ENCODE measurements at regions not wholly inside any gene's neighbourhood (a gene's known extent, or its start where the extent isn't known, plus 50 kb on each side); places are given as distances from the start of the nearest gene placed in this dataset.

DNA sequence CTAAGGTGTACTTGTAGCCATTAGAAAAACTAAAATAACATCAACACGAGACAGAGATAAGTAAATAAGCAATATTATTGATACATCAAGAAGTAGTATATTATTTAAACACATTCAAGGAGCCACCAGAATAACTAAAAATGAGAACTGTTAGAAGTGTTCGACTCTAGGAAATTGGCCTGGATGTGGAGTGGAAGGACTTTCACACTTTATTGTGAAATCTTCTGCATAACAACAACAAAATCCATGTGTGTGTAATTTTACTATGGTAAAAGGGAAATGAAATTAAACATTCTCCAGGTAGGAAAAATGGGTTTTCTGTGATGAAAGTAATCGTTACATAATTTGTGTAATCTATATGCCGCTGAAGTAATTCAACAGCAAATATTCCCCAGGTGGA lies 96.3 kb upstream of the RNF152 start:
- TF ChIP-seq, protein P1, sequence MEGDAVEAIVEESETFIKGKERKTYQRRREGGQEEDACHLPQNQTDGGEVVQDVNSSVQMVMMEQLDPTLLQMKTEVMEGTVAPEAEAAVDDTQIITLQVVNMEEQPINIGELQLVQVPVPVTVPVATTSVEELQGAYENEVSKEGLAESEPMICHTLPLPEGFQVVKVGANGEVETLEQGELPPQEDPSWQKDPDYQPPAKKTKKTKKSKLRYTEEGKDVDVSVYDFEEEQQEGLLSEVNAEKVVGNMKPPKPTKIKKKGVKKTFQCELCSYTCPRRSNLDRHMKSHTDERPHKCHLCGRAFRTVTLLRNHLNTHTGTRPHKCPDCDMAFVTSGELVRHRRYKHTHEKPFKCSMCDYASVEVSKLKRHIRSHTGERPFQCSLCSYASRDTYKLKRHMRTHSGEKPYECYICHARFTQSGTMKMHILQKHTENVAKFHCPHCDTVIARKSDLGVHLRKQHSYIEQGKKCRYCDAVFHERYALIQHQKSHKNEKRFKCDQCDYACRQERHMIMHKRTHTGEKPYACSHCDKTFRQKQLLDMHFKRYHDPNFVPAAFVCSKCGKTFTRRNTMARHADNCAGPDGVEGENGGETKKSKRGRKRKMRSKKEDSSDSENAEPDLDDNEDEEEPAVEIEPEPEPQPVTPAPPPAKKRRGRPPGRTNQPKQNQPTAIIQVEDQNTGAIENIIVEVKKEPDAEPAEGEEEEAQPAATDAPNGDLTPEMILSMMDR (IDR thresholded peaks at IDR 0.05): no peak
- ATAC-seq (ENCODE audit: low FRiP score) (no peak), DNase-seq (ENCODE audit: low spot score) (no peak)

DNA sequence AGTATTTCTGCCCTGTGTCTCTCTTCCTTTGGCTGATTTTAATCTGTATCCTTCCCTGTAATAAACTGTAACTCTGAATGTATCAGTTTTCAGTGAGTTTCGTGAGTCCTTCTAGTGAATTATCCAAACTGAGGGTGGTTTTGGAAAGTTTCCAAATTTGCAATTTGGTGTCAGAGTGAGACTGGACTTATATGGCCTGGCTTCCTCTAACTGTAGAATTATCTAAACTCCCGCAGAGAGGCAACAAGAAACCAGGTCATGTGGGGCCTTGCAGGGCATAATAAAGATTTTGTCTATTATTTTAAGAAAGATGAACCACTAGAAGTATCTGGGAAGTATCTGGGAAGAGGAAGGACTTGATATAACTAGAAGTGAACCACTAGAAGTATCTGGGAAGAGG lies 95.3 kb upstream of the RNF152 start:
- TF ChIP-seq, protein P1 (IDR thresholded peaks at IDR 0.05): no peak
- ATAC-seq (ENCODE audit: low FRiP score): no peak
- DNase-seq (ENCODE audit: low spot score): no peak

DNA sequence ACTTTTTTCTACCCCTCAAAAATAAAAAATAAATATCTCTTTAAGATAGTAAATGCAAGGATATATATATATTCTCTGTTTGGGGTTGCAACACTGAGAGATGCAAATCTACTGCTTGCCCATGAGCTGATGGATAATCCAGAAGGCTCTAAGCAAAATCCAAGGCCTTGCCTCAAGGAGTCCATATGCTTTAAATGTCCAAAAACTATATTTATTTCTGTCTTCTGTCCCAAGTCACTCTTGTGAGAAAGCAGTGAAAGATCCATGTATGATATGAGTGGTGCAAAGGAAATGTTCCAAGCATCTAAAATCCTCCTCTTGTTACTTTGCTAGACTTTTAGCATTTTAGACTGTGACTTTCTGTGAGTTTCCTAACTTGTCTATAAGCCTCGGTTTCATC lies 92.9 kb upstream of the RNF152 start:
- ATAC-seq (ENCODE audit: low FRiP score) (no peak), DNase-seq (ENCODE audit: low spot score) (no peak)
- TF ChIP-seq, protein P1 (IDR thresholded peaks at IDR 0.05): no peak

DNA sequence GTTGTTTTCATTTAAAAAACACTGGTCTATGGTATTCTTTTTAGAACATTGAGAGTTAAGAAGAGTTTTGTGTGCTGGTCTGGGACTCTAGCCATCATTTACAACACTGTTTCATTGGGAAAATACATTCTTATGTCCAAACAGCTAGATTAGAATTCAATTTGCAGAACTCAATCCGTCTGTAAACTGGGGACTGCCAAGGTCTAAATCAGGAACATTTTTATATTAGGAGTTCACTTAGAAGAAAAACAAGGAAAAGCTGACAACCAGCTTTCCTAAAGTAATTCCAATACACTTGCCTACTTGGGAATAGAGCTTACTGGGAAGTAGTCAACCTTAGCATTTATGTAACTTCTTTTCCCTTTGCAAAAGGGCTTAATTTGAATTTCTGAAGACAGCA lies 91.5 kb upstream of the RNF152 start:
- TF ChIP-seq, protein P1 (IDR thresholded peaks at IDR 0.05): no peak
- DNase-seq (ENCODE audit: low spot score) (no peak), ATAC-seq (ENCODE audit: low FRiP score) (no peak)

DNA sequence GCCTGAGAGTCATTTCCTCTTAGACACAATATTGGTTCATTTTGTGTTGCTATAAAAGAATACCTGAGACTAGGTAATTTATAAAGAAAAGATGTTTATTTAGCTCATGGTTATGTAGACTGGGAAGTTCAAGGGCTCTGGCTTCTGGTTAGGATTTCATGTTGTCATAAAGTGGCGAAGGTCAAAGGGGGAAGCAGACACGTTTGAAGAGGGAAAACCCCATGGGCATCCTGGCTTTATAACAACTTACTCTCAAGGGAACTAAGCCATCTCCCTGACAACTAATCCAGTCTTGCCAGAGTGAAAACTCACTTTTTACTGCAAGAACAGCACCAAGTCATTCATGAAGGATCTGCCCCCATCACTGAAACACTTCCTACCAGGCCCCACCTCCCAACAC lies 89.7 kb upstream of the RNF152 start:
- ATAC-seq (ENCODE audit: low FRiP score) (no peak), DNase-seq (ENCODE audit: low spot score) (no peak)
- TF ChIP-seq, protein P1 (IDR thresholded peaks at IDR 0.05): no peak

DNA sequence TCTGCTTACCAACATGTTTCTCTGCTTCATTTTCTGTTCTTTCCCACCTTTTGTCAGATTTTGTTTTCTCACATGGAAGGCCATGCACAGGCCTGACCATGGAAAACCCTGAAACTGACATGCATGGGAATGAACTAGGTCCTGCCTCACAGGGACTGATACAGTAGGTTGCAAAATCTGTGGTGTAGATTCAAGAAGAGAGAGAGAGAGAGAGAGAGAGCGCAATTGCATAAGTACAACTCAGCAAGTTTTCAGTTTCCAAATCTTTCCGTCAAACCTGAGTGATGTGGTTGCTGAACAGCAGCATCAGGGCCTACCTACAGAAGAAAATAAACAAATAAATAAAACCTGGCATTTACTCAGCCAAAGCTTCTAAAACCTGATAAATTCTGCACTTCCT lies 87.5 kb upstream of the RNF152 start:
- TF ChIP-seq, protein P1 (IDR thresholded peaks at IDR 0.05): no peak
- peak; percentile 70 for ATAC-seq (ENCODE audit: low FRiP score)
- no peak for DNase-seq (ENCODE audit: low spot score)

DNA sequence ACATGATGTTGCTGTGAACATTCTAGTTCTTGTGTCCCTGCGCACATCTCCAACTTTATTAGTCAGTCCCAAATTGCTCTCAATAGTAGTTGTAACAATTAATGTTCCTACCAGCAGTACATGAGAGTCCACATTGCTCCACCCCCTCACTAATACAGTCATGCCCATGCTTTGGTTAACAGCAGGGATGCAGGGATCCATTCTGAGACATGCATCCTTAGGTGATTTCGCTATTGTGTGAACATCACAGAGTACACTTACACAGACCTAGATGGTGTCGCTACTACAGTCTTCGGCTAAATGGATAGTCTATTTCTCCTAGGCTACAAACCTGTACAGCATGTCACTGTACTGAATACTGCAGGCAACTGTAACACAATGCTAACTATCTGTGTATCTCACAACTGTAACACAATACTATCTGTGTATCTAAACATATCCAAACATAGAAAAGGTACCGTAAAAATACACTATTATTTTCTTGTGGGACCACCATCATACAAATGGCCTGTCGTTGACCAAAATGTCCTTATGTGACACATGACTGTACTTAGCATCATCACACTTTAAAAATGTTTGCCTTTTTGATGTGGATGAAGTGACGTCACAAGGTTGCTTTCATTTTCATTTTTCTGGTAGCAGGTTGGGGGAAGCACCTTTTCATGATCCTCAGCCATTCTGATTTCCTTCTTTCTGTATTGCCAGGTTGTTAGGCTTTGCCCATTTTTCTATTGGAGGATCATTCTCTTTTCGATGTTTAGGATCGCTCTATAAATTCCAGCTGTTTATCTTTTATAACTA lies 82.9 kb upstream of the RNF152 start:
- TF ChIP-seq, protein P1 (IDR thresholded peaks at IDR 0.05): no peak
- ATAC-seq (ENCODE audit: low FRiP score) (no peak), DNase-seq (ENCODE audit: low spot score) (no peak)

All from omental fat pad (tissue), 3 donors.